Right lobe of liver (tissue), 6 donors: ENCODE measurements at regions not wholly inside any gene's neighbourhood (a gene's known extent, or its start where the extent isn't known, plus 50 kb on each side); places are given as distances from the start of the nearest gene placed in this dataset.

Source experiments
- ATAC-seq, 4 donors: fragments of 200-7000 bp; cut with Tn5 transposase; one replicate each; pipeline ENCODE4 v1.9.1; 2020; ENCODE audit warnings: mild to moderate bottlenecking in 4 of 4, moderate library complexity in 4 of 4
- DNase-seq, 3 donors: peaks; one replicate each; pipeline ENCODE4 v3.0.0-alpha.2; 2020
- H3K27ac ChIP-seq, 3 donors: fragments of 200-600 bp; one replicate each; pipeline ENCODE4 v1.8.0; 2022
- H3K27me3 ChIP-seq, 2 donors: fragments of 200-600 bp; one replicate each; pipeline ENCODE4 v1.8.0; 2022
- H3K36me3 ChIP-seq, 4 donors: fragments of 200-600 bp; sonication (generic) in 1 of 4; one replicate each; pipeline versions ENCODE4 v1.5.1 to v1.8.0; 2017 to 2022; ENCODE audit warnings: control low read depth in 1 of 4
- H3K4me1 ChIP-seq, 4 donors: fragments of 200-600 bp; sonication (generic) in 1 of 4; one replicate each; pipeline versions ENCODE4 v1.5.1 to v1.8.0; 2017 to 2022; ENCODE audit warnings: control low read depth in 1 of 4
- H3K4me3 ChIP-seq, 3 donors: fragments of 200-600 bp; one replicate each; pipeline ENCODE4 v1.8.0; 2022
- H3K9me3 ChIP-seq, 4 donors: fragments of 200-600 bp; sonication (generic) in 1 of 4; one replicate each; pipeline versions ENCODE4 v1.5.1 to v1.8.0; 2017 to 2022; ENCODE audit warnings: control low read depth in 1 of 4
- POLR2A ChIP-seq: fragments of 450-650 bp; IDR thresholded peaks from one replicate; pipeline ENCODE4 v1.6.1; 2017; ENCODE audit warnings: antibody characterized with exemption, mild to moderate bottlenecking
- WGBS: methylation state at CpG from one replicate; pipeline ENCODE4 v1.1.6; 2018; ENCODE audit warnings: low coverage, low lambda C conversion rate; ENCODE audit not compliant: insufficient coverage; ENCODE audit errors: missing lambda C conversion rate; 5-methylcytosine and 5-hydroxymethylcytosine counted together
- intact Hi-C, 2 donors: fragments of 100-400 bp; cut with DNase I; formaldehyde crosslinking; loops; one replicate each; pipeline versions ENCODE4 v1.11.2 to v1.14.1; 2022
- TF ChIP-seq, protein P1 (sequence below), 4 donors: fragments of 200-600 bp in 3 of 4; fragments of 450-650 bp in 1 of 4; IDR thresholded peaks; one replicate each; pipeline versions ENCODE4 v1.5.1 to v1.8.0; 2016 to 2022; ENCODE audit warnings: antibody characterized with exemption in 4 of 4, mild to moderate bottlenecking in 2 of 4
- donor health status: DM: no; HTN: yes; CAD: no.
- donor health status: DM: no; HTN: no; CAD: no.
- donor health status: DM: no; HTN: no; CAD: no.
- donor health status: DM: no; HTN: yes; CAD: no.
- donor health status: DM: no; HTN: yes; CAD: no.

GRCh38 chr14:98183556-98183955 lies 1088.4 kb downstream of the BCL11B start:
- TF ChIP-seq, protein P1, sequence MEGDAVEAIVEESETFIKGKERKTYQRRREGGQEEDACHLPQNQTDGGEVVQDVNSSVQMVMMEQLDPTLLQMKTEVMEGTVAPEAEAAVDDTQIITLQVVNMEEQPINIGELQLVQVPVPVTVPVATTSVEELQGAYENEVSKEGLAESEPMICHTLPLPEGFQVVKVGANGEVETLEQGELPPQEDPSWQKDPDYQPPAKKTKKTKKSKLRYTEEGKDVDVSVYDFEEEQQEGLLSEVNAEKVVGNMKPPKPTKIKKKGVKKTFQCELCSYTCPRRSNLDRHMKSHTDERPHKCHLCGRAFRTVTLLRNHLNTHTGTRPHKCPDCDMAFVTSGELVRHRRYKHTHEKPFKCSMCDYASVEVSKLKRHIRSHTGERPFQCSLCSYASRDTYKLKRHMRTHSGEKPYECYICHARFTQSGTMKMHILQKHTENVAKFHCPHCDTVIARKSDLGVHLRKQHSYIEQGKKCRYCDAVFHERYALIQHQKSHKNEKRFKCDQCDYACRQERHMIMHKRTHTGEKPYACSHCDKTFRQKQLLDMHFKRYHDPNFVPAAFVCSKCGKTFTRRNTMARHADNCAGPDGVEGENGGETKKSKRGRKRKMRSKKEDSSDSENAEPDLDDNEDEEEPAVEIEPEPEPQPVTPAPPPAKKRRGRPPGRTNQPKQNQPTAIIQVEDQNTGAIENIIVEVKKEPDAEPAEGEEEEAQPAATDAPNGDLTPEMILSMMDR (IDR thresholded peaks at IDR 0.05), result no peak
- TF ChIP-seq POLR2A, result no peak
- Histone ChIP-seq H3K9me3 (no peaks in the 10 kb centered on the region), H3K27me3 (no peaks in the 10 kb centered on the region), H3K4me1 (no peaks in the 10 kb centered on the region), H3K36me3 (no peaks in the 10 kb centered on the region), H3K27ac (no peak overlapping the region), H3K4me3 (no peak overlapping the region)
- intact Hi-C loops, result no loop called here
- 69% methylated on average over 3 of the region's 4 CpGs for WGBS
- DNase-seq (no peak), ATAC-seq (no peak)

DNA sequence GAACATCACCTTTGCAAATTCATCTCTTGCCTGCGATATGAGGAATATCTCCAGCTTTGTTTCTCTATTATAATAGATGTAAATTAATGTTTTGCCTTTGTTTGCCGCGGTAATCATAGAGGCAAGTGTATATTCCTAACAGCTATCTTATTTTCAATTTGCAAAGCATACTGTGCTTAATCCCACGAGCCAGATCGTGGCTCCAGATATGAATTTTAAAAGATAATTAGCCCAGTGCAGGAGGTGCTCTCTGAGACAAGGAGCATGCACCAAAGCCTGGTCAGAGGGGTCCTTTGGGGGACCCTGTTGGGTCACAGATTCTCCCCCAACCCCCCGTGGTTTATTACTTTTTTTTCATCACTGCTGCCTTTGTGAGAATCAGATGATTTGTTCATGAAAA lies 1087.5 kb downstream of the BCL11B start:
- ATAC-seq (no peak), DNase-seq (no peak)
- Histone ChIP-seq H3K4me3 (no peak overlapping the region), H3K27ac (no peak overlapping the region), H3K36me3 (no peaks in the 10 kb centered on the region), H3K27me3 (no peaks in the 10 kb centered on the region), H3K4me1 (no peaks in the 10 kb centered on the region), H3K9me3 (no peaks in the 10 kb centered on the region)
- intact Hi-C loops, result no loop called here
- TF ChIP-seq, protein P1 (IDR thresholded peaks at IDR 0.05), result no peak
- TF ChIP-seq POLR2A, result no peak
- WGBS, result 61% methylated on average over 6 of the region's 6 CpGs

- Histone ChIP-seq H3K9me3 (no peaks in the 10 kb centered on the region), H3K4me3 (no peak overlapping the region), H3K36me3 (no peaks in the 10 kb centered on the region), H3K27ac (no peak overlapping the region), H3K27me3 (no peaks in the 10 kb centered on the region), H3K4me1 (no peaks in the 10 kb centered on the region)
- 46% methylated on average over 7 of the region's 8 CpGs for WGBS
- no peak for TF ChIP-seq POLR2A
- TF ChIP-seq, protein P1 (IDR thresholded peaks at IDR 0.05), result no peak
- DNase-seq (no peak), ATAC-seq (no peak)
- intact Hi-C loops, result no loop called here
Observed at GRCh38 chr14:98185036-98185435, 1087.0 kb downstream of the BCL11B start.

- no peaks in the 10 kb centered on the region for H3K27me3 ChIP-seq
- ATAC-seq (no peak), DNase-seq (no peak)
- no peak overlapping the region for H3K27ac ChIP-seq
- H3K36me3 ChIP-seq, result no peaks in the 10 kb centered on the region
- WGBS, result 53% methylated on average over 3 of the region's 3 CpGs
- H3K9me3 ChIP-seq, result no peaks in the 10 kb centered on the region
- H3K4me1 ChIP-seq, result no peaks in the 10 kb centered on the region
- TF ChIP-seq, protein P1 (IDR thresholded peaks at IDR 0.05), result no peak
- no peak for TF ChIP-seq POLR2A
- no peak overlapping the region for H3K4me3 ChIP-seq
- intact Hi-C loops, result no loop called here
Observed at GRCh38 chr14:98186140-98186539, 1085.9 kb downstream of the BCL11B start.

GRCh38 chr14:98187281-98187680 lies 1084.7 kb downstream of the BCL11B start:
- TF ChIP-seq POLR2A, result no peak
- TF ChIP-seq, protein P1 (IDR thresholded peaks at IDR 0.05), result no peak
- H3K9me3 ChIP-seq, result no peaks in the 10 kb centered on the region
- H3K36me3 ChIP-seq, result no peaks in the 10 kb centered on the region
- H3K4me1 ChIP-seq, result no peaks in the 10 kb centered on the region
- DNase-seq, result no peak
- H3K27ac ChIP-seq, result no peak overlapping the region
- intact Hi-C loops, result no loop called here
- no peak overlapping the region for H3K4me3 ChIP-seq
- no peak for ATAC-seq
- 34% methylated on average over 2 of the region's 2 CpGs for WGBS
- no peaks in the 10 kb centered on the region for H3K27me3 ChIP-seq
